ENCODE measurements at regions not wholly inside any gene's neighbourhood (a gene's known extent, or its start where the extent isn't known, plus 50 kb on each side); places are given as distances from the start of the nearest gene placed in this dataset.
A peak's percentile ranks its signal among the peaks of the same experiment; 100 is the strongest.

- no peak for TF ChIP-seq CTCF (IDR thresholded peaks at IDR 0.05)
- TF ChIP-seq POLR2AphosphoS5 (IDR thresholded peaks at IDR 0.05; ENCODE audit: low read depth, low read length) = no peak
- TF ChIP-seq REST (IDR thresholded peaks at IDR 0.05; ENCODE audit: insufficient read depth in 1 of 2, low read depth in 2 of 2, low read length in 1 of 2) = no peak
- no peak for TF ChIP-seq TCF7L2 (IDR thresholded peaks at IDR 0.05; ENCODE audit: low read depth, low read length)
- TF ChIP-seq SIN3A (IDR thresholded peaks at IDR 0.05; ENCODE audit: borderline replicate concordance, insufficient read depth, low read depth, low read length) = no peak
- Histone ChIP-seq H3K4me3 (ENCODE audit: low read depth in 2 of 2, low read length in 2 of 2) (no peak overlapping the region), H3K27me3 (ENCODE audit: control insufficient read depth, insufficient read depth, low read length) (no peaks in the 10 kb centered on the region), H3K4me1 (ENCODE audit: control insufficient read depth, insufficient read depth, low read length) (no peaks in the 10 kb centered on the region), H3K36me3 (ENCODE audit: control insufficient read depth, insufficient read depth, low read length) (no peaks in the 10 kb centered on the region), H3K9me3 (ENCODE audit: control insufficient read depth, insufficient read depth, low read depth, low read length) (no peaks in the 10 kb centered on the region; the same call in 1 of the 2 replicates), H3K27ac (ENCODE audit: low read length) (no peak overlapping the region)
- ATAC-seq = peak; percentile 90
- intact Hi-C loops (cut with micrococcal nuclease; ENCODE audit: unreplicated experiment) (no loop called here), in situ Hi-C loops (cut with HindIII; ENCODE audit: low pct_unique_long_range_greater_than_20kb, low sequenced_read_pairs) (no loop called here)
- CTCF ChIA-PET = no interaction called here
- BruUV-seq (replicated peaks) = no TSS peak
- POLR2A ChIA-PET = no interaction called here
- DNase-seq (ENCODE audit: low read depth, low spot score) = peak; percentile 46
Observed at GRCh38 chr1:79128722-79129121, 122.2 kb upstream of the ADGRL4 start.

DNA sequence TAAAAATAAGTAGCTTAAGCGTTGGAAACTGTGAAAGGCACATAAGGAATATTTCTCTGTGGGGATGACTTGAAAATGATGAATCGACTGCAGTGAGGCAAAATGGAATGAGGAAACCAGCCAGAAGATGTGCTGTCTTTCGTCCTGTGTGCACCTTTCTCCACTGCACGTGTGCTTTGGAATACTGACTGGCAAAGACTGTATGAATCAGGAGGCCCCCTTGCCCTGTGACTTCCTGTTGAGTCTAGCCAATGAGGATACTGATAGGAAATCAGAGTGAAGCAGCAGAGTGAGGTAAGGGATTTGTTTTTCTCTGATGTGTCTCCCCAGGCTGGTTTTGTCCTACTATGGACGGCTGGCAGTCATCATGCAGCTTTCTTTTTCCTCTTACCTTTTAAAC, 118.2 kb upstream of the ADGRL4 start:
- Histone ChIP-seq H3K27me3 (ENCODE audit: control insufficient read depth, insufficient read depth, low read length) (no peaks in the 10 kb centered on the region), H3K9me3 (ENCODE audit: control insufficient read depth, insufficient read depth, low read depth, low read length) (no peaks in the 10 kb centered on the region; the same call in 1 of the 2 replicates), H3K4me1 (ENCODE audit: control insufficient read depth, insufficient read depth, low read length) (no peaks in the 10 kb centered on the region), H3K4me3 (ENCODE audit: low read depth in 2 of 2, low read length in 2 of 2) (no peak overlapping the region), H3K36me3 (ENCODE audit: control insufficient read depth, insufficient read depth, low read length) (no peaks in the 10 kb centered on the region), H3K27ac (ENCODE audit: low read length) (no peak overlapping the region)
- intact Hi-C loops (cut with micrococcal nuclease; ENCODE audit: unreplicated experiment) = no loop called here
- ATAC-seq (no peak), DNase-seq (ENCODE audit: low read depth, low spot score) (no peak)
- in situ Hi-C loops (cut with HindIII; ENCODE audit: low pct_unique_long_range_greater_than_20kb, low sequenced_read_pairs) = no loop called here
- no peak for TF ChIP-seq SIN3A (IDR thresholded peaks at IDR 0.05; ENCODE audit: borderline replicate concordance, insufficient read depth, low read depth, low read length)
- no peak for TF ChIP-seq TCF7L2 (IDR thresholded peaks at IDR 0.05; ENCODE audit: low read depth, low read length)
- TF ChIP-seq REST (IDR thresholded peaks at IDR 0.05; ENCODE audit: insufficient read depth in 1 of 2, low read depth in 2 of 2, low read length in 1 of 2) = no peak
- no peak for TF ChIP-seq CTCF (IDR thresholded peaks at IDR 0.05)
- TF ChIP-seq POLR2AphosphoS5 (IDR thresholded peaks at IDR 0.05; ENCODE audit: low read depth, low read length) = no peak
- ChIA-PET CTCF (no interaction called here), POLR2A (no interaction called here)
- BruUV-seq (replicated peaks) = no TSS peak

All from Panc1 (cell line).